NCI-H2227 treated with DMSO at 0.1 percent for 48 hours (cell line): ENCODE measurements at regions not wholly inside any gene's neighbourhood (a gene's known extent, or its start where the extent isn't known, plus 50 kb on each side); places are given as distances from the start of the nearest gene placed in this dataset.

Experiments used
- DNase-seq: peaks from one replicate; lab custom pipeline; 2025; lab: John Stamatoyannopoulos, UW

DNA sequence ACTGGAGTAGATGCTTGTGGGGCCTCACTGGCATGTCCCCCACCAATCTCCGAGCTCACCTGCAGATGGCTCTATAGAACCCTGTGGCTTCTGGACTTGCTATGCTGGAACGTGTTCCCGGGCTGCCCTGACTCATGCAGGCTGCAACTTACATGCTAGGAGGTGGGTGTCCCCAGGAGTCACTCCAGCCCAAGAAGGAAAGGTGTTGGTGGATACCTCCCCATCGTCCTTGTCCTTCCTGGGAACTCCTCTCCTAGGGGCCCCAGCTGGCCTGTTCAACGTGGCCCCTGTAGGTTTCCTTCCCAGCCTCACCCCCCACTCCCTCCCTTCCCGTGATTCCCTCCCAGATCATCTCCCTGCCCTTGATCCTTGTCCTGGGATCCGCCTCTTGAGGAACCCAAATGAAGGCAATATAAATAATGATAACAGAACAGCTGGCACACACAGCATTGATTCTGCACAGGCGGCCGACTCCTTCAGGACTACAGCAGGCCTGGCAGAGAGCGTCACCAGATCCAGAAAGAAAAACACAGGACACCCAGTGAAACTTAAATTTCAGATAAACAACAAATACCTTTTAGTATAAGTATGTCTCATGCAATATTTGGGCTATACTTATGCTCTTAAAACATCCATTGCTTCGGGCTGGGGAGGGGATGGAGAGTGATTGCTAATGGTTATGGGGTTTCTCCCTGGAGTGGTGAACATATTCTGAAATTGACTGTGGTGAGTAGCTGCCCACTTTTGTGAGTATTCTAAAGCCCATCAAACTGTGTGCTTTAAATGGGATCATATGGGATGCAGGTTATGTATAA is 221.1 kb upstream of the GSE1 start:
- DNase-seq = no peak

DNA sequence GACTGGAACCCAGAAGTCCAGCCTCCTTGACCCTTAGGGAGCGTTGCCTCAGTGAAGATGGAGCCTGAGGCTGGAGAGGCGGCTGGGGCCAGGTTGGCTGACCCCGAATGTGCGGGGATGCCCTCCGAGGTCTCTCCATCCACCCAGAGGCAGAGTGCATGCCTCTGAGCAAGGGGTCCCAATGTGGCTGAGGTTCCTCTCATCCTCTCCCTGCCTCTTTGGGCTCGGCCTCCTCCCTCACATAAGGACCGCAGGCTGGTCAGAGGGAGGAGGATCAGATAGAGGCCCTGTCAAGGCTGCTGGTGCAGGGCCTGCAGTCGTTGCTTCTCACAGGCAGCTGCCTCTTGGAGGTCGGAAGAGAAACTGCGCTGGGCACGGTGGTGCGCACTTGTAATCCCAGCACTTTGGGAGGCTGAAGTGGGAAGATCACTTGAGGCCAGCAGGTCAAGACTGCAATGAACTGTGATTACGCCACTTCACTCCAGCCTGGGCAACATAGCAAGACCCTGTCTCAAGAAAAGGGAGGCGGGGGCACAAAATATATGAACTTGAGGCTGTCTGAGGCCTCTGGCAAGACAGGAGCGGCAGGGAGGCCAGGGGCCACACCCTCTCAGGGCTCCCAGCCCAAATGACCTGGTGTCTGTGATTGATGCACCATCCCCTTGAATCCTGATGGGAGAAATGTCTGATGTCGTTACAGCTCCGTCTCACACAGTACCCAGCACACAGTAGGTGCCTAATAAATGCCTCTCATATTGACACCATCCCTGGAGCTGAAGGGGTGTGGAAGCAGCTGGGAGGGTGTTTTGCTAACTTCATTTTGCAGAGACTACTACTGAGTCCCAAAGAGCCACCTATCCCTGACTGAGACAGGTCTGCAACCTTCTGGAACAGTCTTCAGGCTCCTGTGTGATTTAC is 220.1 kb upstream of the GSE1 start:
- DNase-seq = no peak

DNA sequence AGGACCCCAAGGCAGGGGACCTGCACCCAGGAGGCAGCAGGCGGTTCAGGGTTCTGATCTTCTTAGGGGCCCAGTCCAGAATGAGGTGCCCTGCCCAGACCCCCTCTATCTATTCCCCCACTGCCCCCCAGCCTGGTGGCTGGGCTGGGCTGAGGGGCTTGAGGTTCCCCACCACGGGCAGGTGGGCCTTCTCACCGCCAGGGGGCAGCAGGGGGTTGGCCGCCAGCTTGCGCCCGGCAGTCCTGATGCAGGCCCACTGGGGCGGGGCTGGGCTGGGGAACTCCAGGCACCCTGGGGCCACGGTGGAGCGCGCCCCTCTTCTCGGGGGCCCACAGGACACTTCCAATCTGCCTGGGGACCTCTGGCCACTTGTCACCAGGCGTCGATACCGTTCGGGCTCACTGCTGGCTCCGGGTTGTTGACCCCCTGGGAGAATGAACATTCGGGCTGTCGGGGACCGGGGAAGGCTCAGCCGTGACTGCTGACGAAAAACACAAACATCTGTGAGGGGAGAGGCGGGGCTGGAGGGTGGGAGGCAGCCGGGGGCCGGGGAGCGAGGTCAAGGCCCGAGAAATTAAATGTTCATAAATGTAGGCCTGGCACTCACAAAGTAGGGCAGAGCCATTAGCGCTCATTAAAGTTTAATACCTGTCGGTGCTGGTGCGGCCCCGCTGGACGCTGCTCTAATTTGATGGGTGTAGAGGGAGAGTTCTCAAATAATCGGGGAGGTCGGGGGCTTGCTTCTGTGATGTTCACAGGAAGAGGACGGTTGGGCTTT is 219.3 kb upstream of the GSE1 start:
- DNase-seq = peak; percentile 34

GRCh38 chr16:85394456-85395206 is 218.5 kb upstream of the GSE1 start:
- no peak for DNase-seq

GRCh38 chr16:85395207-85395912 is 217.8 kb upstream of the GSE1 start:
- peak; percentile 15 for DNase-seq

DNA sequence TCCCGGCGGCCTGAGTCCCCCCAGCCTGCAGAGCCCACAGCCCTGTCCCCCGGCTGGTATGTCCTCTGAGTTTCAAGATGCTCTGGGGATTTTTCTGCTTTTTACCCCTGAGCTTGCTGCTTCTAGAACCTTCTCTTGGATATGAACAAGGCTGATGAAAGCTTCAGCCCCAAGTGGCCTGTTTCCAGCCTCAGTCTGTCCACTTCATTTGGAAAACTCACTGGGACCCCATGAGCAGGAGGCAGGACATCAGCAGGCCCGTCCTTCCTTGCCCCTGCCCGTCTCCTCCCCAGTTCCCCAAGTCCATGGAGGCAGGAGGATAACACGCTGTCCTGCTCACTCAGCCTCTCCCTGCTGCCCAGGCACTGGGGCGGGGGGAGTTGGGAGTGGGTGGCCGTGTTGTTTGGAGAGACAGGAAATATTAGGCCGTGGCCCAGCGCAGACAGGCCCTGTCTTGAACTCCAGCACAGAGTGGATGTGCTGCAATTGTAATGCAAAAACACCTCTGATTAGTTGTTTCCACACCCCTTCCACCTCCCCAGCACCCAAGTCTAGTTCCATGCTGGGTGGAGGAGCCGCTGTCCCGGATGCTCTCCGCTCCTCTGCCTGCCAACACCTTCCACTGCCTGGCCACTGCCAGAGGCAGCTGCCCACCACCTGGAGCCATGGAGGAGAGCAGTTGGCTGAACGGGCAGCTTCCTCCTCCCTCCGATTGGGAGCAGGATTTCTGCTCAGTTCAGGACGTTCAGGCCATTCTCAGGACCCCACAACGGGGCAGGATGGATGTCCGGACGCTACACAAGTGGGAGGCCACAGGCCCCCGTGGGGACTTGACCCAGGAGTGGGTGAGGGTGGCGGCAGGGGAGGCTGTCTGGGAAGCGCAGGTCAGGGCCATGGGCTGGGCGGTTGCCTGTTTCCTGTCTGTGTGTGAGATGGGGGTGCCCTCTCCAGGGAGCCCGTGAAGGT is 216.9 kb upstream of the GSE1 start:
- DNase-seq = no peak

GRCh38 chr16:85396879-85397871 is 215.9 kb upstream of the GSE1 start:
- DNase-seq = no peak

- no peak for DNase-seq
Observed at GRCh38 chr16:85398050-85398451, 215.1 kb upstream of the GSE1 start.

- no peak for DNase-seq
Observed at GRCh38 chr16:85398688-85399582, 214.2 kb upstream of the GSE1 start.

DNA sequence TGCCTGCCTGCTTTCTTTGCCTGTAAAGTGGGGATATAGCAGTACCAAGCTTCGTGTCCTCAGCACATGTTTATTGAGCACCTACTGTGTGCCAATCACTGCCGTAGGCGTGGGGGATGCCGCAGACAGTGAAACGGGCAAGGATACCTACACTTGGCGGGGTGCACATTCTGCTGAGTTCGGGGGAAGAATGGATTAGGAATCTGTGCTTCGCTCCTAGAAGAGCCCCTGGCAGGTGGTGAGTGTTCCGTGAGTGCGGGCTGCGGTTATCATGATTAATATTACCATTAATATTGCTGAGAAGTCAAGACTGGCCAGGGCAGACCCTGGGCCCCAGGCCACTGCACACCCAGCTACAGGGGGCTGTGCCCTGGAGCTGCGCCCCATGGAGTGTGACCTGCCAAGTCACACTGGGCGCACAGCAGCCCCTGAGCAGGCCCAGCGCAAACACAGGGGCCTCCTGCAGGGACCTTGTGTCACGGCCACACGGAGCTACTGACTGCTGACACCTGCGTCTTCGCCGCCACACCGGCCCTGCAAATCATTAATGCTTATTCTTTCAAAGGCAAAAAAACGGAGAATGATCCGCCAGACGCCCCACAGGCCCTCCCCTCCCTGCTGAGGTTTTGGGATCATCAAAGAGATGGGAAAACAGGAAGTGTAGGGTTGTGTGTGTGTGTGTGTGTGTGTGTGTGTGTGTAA is 213.4 kb upstream of the GSE1 start:
- no peak for DNase-seq

GRCh38 chr16:85400305-85401205 is 212.6 kb upstream of the GSE1 start:
- DNase-seq = no peak

DNA sequence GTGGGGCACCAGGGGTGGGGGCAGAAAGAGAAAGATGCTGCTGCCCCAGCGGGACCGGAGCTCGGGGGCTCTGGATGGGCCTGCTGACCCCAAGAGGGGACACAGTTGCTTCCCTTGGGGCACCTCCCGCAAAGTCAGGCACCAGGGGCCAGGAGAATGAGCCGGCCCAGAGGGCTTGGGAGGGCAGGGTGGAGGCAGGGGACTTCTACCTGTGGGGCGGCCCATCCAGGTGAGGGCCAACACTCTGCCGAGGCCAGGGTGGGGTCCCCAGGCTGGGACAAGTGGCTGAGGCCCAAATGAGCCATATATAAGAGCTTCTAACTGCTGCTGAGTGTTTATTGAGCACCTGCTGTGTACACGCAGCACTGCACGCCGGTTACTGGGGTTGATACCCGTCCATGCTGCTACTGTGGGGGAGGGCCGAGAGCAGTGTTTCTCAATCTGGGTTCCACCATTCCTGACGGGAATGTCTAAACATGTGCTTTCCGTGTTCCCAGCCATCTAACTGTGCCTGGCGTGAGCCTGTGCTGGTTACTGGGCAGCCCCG is 211.7 kb upstream of the GSE1 start:
- no peak for DNase-seq

- DNase-seq = no peak
Observed at GRCh38 chr16:85401917-85402766, 211.0 kb upstream of the GSE1 start.

DNA sequence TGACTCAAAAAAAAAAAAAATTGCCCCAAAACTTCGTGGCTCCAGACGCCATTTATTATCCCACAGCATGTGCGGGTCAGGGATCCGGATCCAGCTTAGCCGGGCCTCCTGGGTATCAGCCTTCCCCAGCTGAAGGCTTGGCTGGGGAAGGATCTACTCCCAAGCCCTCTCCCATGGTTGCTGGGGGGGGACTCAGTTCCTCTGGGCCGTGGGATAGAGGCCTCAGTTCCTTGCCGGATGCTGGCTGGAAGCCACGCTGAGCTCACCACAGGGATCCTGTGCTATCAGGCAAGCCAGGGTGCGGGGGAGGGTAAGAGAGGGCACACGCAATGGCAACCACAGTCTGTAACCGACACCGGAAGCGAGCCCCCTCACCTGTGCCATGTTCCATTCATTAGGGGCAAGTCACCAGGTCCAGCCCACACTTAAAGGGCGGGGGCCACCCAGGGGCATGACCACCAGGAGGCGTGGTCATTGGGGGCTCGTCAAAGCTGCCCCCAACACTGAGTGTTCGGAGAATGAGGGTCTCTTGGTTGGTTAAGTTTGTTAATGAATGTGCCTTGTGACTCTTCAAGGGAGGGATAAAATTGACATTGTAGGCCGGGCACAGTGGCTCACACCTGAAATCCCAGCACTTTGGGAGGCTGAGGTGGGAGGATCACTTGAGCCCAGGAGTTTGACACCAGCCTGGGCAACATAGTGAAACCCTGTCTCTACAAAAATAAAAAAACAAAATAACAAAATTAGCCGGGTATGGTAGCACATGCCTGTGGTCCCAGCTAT is 210.0 kb upstream of the GSE1 start:
- no peak for DNase-seq
